ENCODE measurements at regions not wholly inside any gene's neighbourhood (a gene's known extent, or its start where the extent isn't known, plus 50 kb on each side); places are given as distances from the start of the nearest gene placed in this dataset.

GRCh38 chr20:24724982-24725533, 224.0 kb upstream of the CST7 start:
- TF ChIP-seq CTCF (IDR thresholded peaks at IDR 0.05), result no peak

- TF ChIP-seq CTCF (IDR thresholded peaks at IDR 0.05), result no peak
These were observed 221.3 kb upstream of the CST7 start for GRCh38 chr20:24727795-24728194.

- TF ChIP-seq CTCF (IDR thresholded peaks at IDR 0.05), result no peak
These were observed 219.0 kb upstream of the CST7 start for GRCh38 chr20:24729896-24730605.

GRCh38 chr20:24730750-24731149, 218.3 kb upstream of the CST7 start:
- TF ChIP-seq CTCF (IDR thresholded peaks at IDR 0.05), result no peak

- TF ChIP-seq CTCF (IDR thresholded peaks at IDR 0.05), result no peak
These were observed 217.8 kb upstream of the CST7 start for GRCh38 chr20:24731312-24731711.

- no peak for TF ChIP-seq CTCF (IDR thresholded peaks at IDR 0.05)
These were observed 217.0 kb upstream of the CST7 start for GRCh38 chr20:24732076-24732475.

GRCh38 chr20:24732599-24732998, 216.5 kb upstream of the CST7 start:
- TF ChIP-seq CTCF (IDR thresholded peaks at IDR 0.05), result no peak

Measured in LNCAP (cell line).